ENCODE measurements at regions not wholly inside any gene's neighbourhood (a gene's known extent, or its start where the extent isn't known, plus 50 kb on each side); places are given as distances from the start of the nearest gene placed in this dataset.

DNA sequence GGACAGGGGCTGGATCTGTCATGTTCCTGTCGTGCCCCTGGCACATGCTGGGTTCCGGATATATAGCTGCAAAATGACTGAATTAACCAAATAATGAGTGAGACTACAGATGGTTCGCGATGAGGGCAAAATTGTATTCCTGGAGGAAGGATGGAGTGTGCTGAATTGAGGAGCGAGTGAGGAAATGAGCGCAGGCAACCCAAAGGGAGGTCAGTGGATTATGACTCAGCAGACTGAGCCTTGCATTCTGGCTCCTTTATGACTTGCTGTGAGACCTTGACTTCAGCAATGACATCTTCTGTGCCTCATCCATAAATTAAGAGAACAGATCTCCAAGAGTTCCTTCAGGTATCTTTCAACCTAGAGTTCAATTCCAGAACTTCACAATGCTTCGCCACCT is 115.0 kb upstream of the CLDN10 start:
- in situ Hi-C loops (cut with MboI), result no loop called here
- POLR2A ChIA-PET, result interaction anchor here (0.7 to 1.1 kb wide), 3 partner anchors 9 to 33 kb away, joined by 3 to 4 read pairs (median 3); no protein-coding TSS in a partner anchor
- BruUV-seq (replicated peaks), result no TSS peak
- peak overlapping the region; percentile 80 for H2AFZ ChIP-seq (ENCODE audit: low read depth, low read length)
- H3K79me2 ChIP-seq (ENCODE audit: control insufficient read depth, insufficient read depth, low read length), result no peaks in the 10 kb centered on the region
- H3K9me1 ChIP-seq (ENCODE audit: control insufficient read depth, insufficient read depth, low read length), result no peaks in the 10 kb centered on the region
- WGBS (ENCODE audit: insufficient coverage, low coverage, missing lambda C conversion rate), result 18% methylated on average over 7 of the region's 7 CpGs
- CTCF ChIA-PET (ENCODE audit: low intra/inter-chr PET ratio), result no interaction called here
- no peaks in the 10 kb centered on the region for H3K27me3 ChIP-seq (ENCODE audit: control insufficient read depth in 2 of 2, insufficient read depth in 2 of 2, low read length in 2 of 2)
- no peak overlapping the region; the same call in 2 of the 3 replicates for H3K27ac ChIP-seq (ENCODE audit: extremely low read depth, low read depth, low read length)
- intact Hi-C loops (cut with micrococcal nuclease), result no loop called here
- no peaks in the 10 kb centered on the region for H4K20me1 ChIP-seq (replicated peaks; ENCODE audit: control insufficient read depth, insufficient read depth, low read length)
- peaks cover 0 to 15% of the 10 kb centered on the region in 2 experiments; a peak in 4 of 5 replicates for H3K4me1 ChIP-seq (replicated peaks in 1 of 2; ENCODE audit: control insufficient read depth in 2 of 2, insufficient read depth in 2 of 2, low read length in 2 of 2)
- peak overlapping the region; percentile 32; the same call in 1 of the 2 replicates for H3K4me2 ChIP-seq (ENCODE audit: insufficient read depth, low read length)
- H3K9ac ChIP-seq (ENCODE audit: insufficient read depth in 1 of 2, low read depth in 2 of 2, low read length in 2 of 2), result 0 out of 4 replicates have a peak overlapping the region, but pooled peaks of 1 of the 2 experiments have one; percentile 25
- DNase-seq (ENCODE audit: extremely low read depth in 1 of 4, low spot score in 3 of 4) (peak in 3 of 4 experiments; percentile 11 to 44 (median 31)), ATAC-seq (peak; percentile 89), FAIRE-seq (peak; percentile 88)
- no peak overlapping the region for H3K4me3 ChIP-seq
- H3K36me3 ChIP-seq (ENCODE audit: control insufficient read depth, insufficient read depth, low read length), result no peaks in the 10 kb centered on the region
- H3K9me3 ChIP-seq (replicated peaks; ENCODE audit: control insufficient read depth, insufficient read depth, low read depth, low read length), result no peaks in the 10 kb centered on the region
- TF ChIP-seq, protein P1, sequence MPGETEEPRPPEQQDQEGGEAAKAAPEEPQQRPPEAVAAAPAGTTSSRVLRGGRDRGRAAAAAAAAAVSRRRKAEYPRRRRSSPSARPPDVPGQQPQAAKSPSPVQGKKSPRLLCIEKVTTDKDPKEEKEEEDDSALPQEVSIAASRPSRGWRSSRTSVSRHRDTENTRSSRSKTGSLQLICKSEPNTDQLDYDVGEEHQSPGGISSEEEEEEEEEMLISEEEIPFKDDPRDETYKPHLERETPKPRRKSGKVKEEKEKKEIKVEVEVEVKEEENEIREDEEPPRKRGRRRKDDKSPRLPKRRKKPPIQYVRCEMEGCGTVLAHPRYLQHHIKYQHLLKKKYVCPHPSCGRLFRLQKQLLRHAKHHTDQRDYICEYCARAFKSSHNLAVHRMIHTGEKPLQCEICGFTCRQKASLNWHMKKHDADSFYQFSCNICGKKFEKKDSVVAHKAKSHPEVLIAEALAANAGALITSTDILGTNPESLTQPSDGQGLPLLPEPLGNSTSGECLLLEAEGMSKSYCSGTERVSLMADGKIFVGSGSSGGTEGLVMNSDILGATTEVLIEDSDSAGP (CRISPR knock-in tag; IDR thresholded peaks at IDR 0.05), result no peak
- TF ChIP-seq JUND (IDR thresholded peaks at IDR 0.05; ENCODE audit: borderline replicate concordance, low read depth, low read length), result peak; percentile 68; the same call in 1 of the 2 replicates
- peak; percentile 75; the same call in 2 of the 3 replicates for TF ChIP-seq JUND (tag; IDR thresholded peaks at IDR 0.05; ENCODE audit: borderline replicate concordance, low read depth, low read length)
- no peak for TF ChIP-seq ID3 (CRISPR knock-in tag; IDR thresholded peaks at IDR 0.05)
- TF ChIP-seq ID3 (tag; IDR thresholded peaks at IDR 0.05), result 0 out of 2 replicates have a peak, but pooled peaks have one; percentile 36
- TF ChIP-seq BRD4 (IDR thresholded peaks at IDR 0.05), result no peak
- no peak for TF ChIP-seq NR2C2 (CRISPR knock-in tag; IDR thresholded peaks at IDR 0.05)
- TF ChIP-seq NR2C2 (tag; IDR thresholded peaks at IDR 0.05), result peak; percentile 36; the same call in 1 of the 2 replicates
- peak in 1 of 2 experiments; percentile 29; a peak in 2 of 4 replicates for TF ChIP-seq NRF1 (conservative IDR thresholded peaks at IDR 0.05 in 1 of 2, IDR thresholded peaks at IDR 0.05 in 1 of 2)
- TF ChIP-seq SP2 (IDR thresholded peaks at IDR 0.05; ENCODE audit: extremely low read depth, low read depth, low read length, poor library complexity, severe bottlenecking), result no peak
- TF ChIP-seq MAFG (tag; conservative IDR thresholded peaks at IDR 0.05), result peak; percentile 88
- TF ChIP-seq NFE2L1 (tag; IDR thresholded peaks at IDR 0.05; ENCODE audit: borderline replicate concordance, low read depth), result peak; percentile 50
- no peak for TF ChIP-seq MYNN (IDR thresholded peaks at IDR 0.05)
- TF ChIP-seq MYNN (CRISPR knock-in tag; IDR thresholded peaks at IDR 0.05), result no peak
- 0 out of 2 replicates have a peak, but pooled peaks have one; percentile 34 for TF ChIP-seq ZNF583 (CRISPR knock-in tag; IDR thresholded peaks at IDR 0.05)
- TF ChIP-seq ZNF316 (IDR thresholded peaks at IDR 0.05), result peak; percentile 87
- no peak for TF ChIP-seq ZBTB17 (CRISPR knock-in tag; IDR thresholded peaks at IDR 0.05)
- TF ChIP-seq ZNF507 (tag; conservative IDR thresholded peaks at IDR 0.05), result no peak
- no peak for TF ChIP-seq FOXK1 (CRISPR knock-in tag; IDR thresholded peaks at IDR 0.05; ENCODE audit: borderline replicate concordance)
- TF ChIP-seq DPF2 (IDR thresholded peaks at IDR 0.05), result 0 out of 2 replicates have a peak, but pooled peaks have one; percentile 9
- TF ChIP-seq, protein P2, sequence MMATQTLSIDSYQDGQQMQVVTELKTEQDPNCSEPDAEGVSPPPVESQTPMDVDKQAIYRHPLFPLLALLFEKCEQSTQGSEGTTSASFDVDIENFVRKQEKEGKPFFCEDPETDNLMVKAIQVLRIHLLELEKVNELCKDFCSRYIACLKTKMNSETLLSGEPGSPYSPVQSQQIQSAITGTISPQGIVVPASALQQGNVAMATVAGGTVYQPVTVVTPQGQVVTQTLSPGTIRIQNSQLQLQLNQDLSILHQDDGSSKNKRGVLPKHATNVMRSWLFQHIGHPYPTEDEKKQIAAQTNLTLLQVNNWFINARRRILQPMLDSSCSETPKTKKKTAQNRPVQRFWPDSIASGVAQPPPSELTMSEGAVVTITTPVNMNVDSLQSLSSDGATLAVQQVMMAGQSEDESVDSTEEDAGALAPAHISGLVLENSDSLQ (IDR thresholded peaks at IDR 0.05), result 0 out of 2 replicates have a peak, but pooled peaks have one; percentile 6
- peak in 1 of 2 experiments; percentile 74; a peak in 2 of 4 replicates for TF ChIP-seq RCOR1 (IDR thresholded peaks at IDR 0.05; ENCODE audit: borderline replicate concordance in 1 of 2, low read depth in 2 of 2, low read length in 2 of 2)
